WTC11 (cell line): ENCODE measurements at regions not wholly inside any gene's neighbourhood (a gene's known extent, or its start where the extent isn't known, plus 50 kb on each side); places are given as distances from the start of the nearest gene placed in this dataset.

Source experiments
- ATF1 ChIP-seq: sonication (generic); formaldehyde crosslinking; IDR thresholded peaks from 2 replicates; pipeline ENCODE4 v1.8.1; 2023; ENCODE audit warnings: mild to moderate bottlenecking, moderate library complexity, missing genetic modification reagents
- CREB1 ChIP-seq: sonication (generic); formaldehyde crosslinking; IDR thresholded peaks from 2 replicates; pipeline ENCODE4 v1.8.0; 2023; ENCODE audit warnings: mild to moderate bottlenecking, missing genetic modification reagents
- CTCF ChIP-seq: fragments of 200-600 bp; IDR thresholded peaks from 2 replicates; pipeline ENCODE4 v1.8.0; 2022; ENCODE audit warnings: antibody characterized with exemption
- FOXP4 ChIP-seq: sonication (generic); formaldehyde crosslinking; IDR thresholded peaks from 2 replicates; pipeline ENCODE4 v1.8.0; 2022; ENCODE audit warnings: mild to moderate bottlenecking, missing genetic modification reagents
- NFE2L1 ChIP-seq: sonication (generic); formaldehyde crosslinking; IDR thresholded peaks from 2 replicates; pipeline ENCODE4 v1.8.1; 2023; ENCODE audit warnings: missing genetic modification reagents
- NR2C2 ChIP-seq: sonication (generic); formaldehyde crosslinking; IDR thresholded peaks from 2 replicates; pipeline ENCODE4 v1.8.0; 2022; ENCODE audit warnings: mild to moderate bottlenecking, missing genetic modification reagents
- TP53 ChIP-seq: sonication (generic); formaldehyde crosslinking; IDR thresholded peaks from 2 replicates; pipeline ENCODE4 v1.8.1; 2023; ENCODE audit warnings: mild to moderate bottlenecking, missing genetic modification reagents
- ZBTB43 ChIP-seq: sonication (generic); formaldehyde crosslinking; IDR thresholded peaks from 2 replicates; pipeline ENCODE4 v1.8.1; 2023; ENCODE audit warnings: mild to moderate bottlenecking, missing genetic modification reagents
- ZNF281 ChIP-seq: sonication (generic); formaldehyde crosslinking; IDR thresholded peaks from 2 replicates; pipeline ENCODE4 v1.8.0; 2023; ENCODE audit warnings: mild to moderate bottlenecking, missing genetic modification reagents
- TF ChIP-seq, protein P1 (sequence below): sonication (generic); formaldehyde crosslinking; IDR thresholded peaks from 2 replicates; pipeline ENCODE4 v1.8.1; 2023; ENCODE audit warnings: mild to moderate bottlenecking, missing genetic modification reagents, moderate library complexity
- TF ChIP-seq, protein P2 (sequence below): sonication (generic); formaldehyde crosslinking; conservative IDR thresholded peaks from 2 replicates; pipeline ENCODE4 v1.8.1; 2023; ENCODE audit warnings: mild to moderate bottlenecking, low read depth, missing genetic modification reagents, moderate library complexity

- no peak for TF ChIP-seq NFE2L1
- TF ChIP-seq ZBTB43 (CRISPR knock-in tag): no peak
- no peak for TF ChIP-seq ZNF281 (CRISPR knock-in tag)
- TF ChIP-seq, protein P1, sequence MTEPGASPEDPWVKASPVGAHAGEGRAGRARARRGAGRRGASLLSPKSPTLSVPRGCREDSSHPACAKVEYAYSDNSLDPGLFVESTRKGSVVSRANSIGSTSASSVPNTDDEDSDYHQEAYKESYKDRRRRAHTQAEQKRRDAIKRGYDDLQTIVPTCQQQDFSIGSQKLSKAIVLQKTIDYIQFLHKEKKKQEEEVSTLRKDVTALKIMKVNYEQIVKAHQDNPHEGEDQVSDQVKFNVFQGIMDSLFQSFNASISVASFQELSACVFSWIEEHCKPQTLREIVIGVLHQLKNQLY (CRISPR knock-in tag): no peak
- no peak for TF ChIP-seq ATF1 (CRISPR knock-in tag)
- no peak for TF ChIP-seq CTCF
- TF ChIP-seq, protein P2, sequence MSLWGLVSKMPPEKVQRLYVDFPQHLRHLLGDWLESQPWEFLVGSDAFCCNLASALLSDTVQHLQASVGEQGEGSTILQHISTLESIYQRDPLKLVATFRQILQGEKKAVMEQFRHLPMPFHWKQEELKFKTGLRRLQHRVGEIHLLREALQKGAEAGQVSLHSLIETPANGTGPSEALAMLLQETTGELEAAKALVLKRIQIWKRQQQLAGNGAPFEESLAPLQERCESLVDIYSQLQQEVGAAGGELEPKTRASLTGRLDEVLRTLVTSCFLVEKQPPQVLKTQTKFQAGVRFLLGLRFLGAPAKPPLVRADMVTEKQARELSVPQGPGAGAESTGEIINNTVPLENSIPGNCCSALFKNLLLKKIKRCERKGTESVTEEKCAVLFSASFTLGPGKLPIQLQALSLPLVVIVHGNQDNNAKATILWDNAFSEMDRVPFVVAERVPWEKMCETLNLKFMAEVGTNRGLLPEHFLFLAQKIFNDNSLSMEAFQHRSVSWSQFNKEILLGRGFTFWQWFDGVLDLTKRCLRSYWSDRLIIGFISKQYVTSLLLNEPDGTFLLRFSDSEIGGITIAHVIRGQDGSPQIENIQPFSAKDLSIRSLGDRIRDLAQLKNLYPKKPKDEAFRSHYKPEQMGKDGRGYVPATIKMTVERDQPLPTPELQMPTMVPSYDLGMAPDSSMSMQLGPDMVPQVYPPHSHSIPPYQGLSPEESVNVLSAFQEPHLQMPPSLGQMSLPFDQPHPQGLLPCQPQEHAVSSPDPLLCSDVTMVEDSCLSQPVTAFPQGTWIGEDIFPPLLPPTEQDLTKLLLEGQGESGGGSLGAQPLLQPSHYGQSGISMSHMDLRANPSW (CRISPR knock-in tag): no peak
- TF ChIP-seq CREB1 (CRISPR knock-in tag): no peak
- TF ChIP-seq TP53 (CRISPR knock-in tag): no peak
- TF ChIP-seq NR2C2: no peak
- TF ChIP-seq FOXP4 (CRISPR knock-in tag): no peak
Measured at GRCh38 chr14:79971330-79971729, 240.0 kb downstream of the DIO2 start.
